GM21390 (cell line): ENCODE measurements at regions not wholly inside any gene's neighbourhood (a gene's known extent, or its start where the extent isn't known, plus 50 kb on each side); places are given as distances from the start of the nearest gene placed in this dataset.

ENCODE experiments used
- ATAC-seq: cut with Tn5 transposase; IDR thresholded peaks from one replicate; pipeline ENCODE4 v1.9.1; 2021; ENCODE audit not compliant: unreplicated experiment

DNA sequence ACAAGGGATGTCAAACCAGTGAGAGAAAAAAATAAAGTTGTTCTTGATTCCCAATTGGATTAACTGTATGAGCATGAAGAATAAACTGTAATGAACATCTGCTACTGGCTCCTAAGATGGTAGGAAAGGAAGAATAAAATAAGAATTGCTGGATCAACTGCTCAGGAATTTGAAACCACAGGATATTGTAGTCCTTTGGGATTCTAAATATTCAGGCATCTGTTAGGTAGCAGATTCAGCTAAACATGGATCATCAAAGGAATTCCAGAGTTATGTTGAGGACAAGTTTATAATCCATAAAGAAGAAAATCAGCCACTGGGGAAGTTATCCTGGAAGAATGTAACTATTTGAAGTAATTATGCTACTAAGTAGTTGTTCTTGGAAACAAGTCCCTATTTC lies 65.8 kb downstream of the ISL1 start:
- ATAC-seq, result no peak

DNA sequence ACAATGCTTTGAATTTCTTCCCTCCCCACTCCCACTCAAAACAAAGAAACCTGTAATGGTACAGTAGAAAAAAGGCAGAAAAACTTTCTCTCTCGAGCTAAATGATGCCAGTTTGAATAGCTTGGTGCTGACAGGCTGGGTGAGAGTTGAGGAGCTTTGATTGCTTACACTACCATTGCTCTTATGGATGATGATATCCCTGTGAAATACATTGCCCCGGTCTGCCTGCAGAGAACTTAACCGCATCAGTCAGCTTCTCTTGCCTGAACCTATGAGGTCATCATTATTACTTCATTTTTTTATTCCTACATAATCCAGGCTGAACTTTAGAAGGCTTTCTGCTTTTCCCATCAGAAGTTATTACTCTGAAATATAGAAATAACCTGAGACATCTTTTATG lies 69.3 kb downstream of the ISL1 start:
- no peak for ATAC-seq

DNA sequence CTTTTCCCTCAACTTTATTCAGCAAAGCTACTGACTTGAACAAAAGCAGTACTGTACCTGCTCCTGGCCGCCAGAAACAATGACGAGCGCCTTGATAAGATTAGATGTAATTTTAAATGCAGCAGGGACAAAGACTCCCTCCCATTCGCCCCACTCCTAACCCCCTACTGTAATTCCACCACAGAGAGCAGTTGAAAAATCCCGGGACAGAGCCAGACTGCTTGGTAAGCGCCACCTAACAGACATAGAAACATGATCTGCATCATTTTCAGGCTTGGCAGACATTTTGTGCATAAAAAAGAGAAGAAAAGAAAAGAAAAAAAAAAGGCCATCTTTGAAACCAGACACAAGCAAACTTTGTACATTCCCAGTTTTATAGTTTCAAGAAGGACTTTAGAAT lies 81.9 kb downstream of the ISL1 start:
- no peak for ATAC-seq

DNA sequence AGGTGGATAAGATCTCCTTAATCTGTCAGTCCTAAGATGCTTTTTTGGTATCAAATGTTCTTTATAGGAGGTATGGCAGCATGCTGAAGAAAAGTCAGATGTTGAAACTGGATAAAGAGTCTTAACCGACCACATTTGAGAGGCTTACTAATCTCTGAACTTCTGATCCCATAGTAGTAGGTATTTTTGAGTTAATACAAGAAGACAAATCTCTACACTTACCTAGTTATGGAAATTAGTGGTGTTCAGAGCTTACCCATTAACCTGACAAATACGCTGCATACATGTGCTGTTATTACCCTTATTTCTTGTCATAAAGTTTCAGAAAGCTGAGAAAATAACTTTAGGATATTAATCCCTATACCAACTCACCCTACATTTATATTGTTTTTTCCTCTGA lies 83.0 kb downstream of the ISL1 start:
- no peak for ATAC-seq

DNA sequence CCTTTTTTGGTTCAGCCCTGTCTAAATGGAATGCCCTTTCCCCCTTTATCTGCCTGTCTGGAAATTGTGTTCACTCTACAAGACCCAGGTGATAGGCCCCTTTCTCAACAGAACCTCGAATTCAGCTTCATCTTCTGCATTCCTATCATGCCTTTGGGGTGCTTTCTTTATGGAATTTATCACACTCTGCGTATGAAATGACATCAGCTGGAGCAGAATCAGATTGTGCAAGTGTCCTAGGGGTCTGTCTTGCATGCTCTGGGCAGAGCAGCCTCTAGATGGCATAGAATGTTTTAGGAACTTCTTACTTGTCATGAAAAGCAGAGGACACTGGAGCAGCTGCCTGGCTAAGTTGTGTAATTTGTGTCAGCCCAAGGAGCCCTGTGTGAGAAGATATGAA lies 84.9 kb downstream of the ISL1 start:
- ATAC-seq, result no peak

DNA sequence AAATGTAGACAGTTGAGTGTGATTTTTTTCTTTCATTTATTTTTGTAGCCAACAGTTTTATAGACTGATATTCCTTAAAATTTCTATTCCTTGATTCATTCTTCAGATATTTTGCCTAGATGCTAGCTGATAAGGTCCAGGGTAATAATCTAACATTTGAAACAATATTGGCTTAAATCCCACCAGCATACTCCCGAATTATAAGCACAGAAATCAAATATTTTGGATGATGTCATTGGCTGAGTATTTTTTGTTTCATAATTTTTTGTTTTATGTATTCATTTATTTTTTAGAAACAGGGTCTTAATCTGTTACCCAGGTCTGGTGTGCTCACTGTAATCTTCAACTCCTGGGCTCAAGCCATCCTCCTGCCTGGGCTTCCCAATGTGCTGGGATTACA lies 88.4 kb downstream of the ISL1 start:
- no peak for ATAC-seq

DNA sequence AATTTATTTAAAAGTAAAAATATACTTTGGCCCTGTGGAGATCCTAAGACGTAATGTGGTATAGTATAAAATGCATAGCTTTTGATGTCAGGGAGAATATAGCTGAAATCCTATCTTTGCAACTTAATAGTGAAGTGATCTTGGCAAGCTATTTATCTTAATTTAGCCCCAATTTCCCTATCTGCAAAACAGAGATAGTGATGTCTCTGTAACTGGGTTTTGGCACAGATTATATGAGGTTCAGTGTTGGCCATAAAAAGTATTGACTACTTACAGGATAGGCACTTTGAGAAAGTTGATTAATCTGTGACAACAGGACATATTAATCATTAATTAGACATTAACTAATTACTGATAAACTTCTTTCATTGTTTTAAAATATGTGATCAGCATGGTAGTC lies 89.2 kb downstream of the ISL1 start:
- ATAC-seq, result no peak

DNA sequence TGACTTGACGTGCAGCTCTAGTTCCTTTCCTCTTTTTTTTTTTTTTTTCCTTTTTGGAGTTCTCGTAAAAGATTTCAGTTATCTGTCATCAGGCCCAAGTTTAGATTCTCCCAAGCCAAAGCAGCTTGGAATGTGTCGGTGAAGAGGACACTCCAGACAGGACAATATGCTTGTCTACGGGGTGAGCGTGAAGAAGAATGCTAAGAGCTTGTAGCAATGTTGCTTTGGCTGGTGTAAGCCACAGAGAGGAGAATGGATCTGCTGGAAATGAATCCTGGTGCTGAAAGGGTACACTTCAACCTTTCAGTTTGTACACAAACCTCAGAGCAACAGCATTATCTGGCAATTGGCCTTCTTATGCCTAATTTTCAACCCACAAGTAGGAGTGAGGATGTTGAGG lies 92.4 kb downstream of the ISL1 start:
- no peak for ATAC-seq

DNA sequence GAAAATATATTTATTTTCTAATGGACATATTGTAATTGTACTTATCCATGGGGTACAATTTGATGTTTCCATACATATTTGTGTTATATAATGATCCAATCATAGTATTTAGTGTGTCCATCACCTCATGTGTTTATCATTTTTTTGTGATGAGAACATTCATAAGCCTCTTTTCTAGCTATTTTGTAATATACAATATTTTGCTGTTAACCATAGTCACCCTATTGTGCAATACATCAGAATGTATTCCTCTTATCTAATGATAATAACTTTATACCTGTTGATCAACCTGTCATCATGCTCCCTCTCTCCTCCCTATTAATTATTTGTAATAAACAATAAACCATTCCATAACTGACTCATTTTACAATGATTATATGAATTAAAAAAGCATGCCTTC lies 93.2 kb downstream of the ISL1 start:
- no peak for ATAC-seq

DNA sequence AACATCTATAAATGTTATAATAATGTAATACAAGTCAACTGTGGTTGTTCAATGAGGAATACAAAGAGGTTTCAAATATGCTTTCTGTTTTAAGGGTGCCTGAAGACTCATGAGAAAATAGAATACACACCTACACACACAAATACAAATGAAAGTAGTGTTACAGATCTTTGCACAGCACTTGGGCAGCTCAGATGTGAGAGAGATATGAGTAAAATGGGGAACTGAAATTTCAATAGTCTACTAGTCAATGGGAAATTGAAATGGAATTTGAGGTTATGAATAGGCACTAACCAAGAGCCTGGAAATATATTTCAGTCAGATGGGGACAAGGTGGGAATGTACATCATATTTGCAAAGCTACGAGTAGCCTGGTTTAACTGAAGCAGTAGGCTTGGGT lies 96.6 kb downstream of the ISL1 start:
- peak; percentile 75 for ATAC-seq

DNA sequence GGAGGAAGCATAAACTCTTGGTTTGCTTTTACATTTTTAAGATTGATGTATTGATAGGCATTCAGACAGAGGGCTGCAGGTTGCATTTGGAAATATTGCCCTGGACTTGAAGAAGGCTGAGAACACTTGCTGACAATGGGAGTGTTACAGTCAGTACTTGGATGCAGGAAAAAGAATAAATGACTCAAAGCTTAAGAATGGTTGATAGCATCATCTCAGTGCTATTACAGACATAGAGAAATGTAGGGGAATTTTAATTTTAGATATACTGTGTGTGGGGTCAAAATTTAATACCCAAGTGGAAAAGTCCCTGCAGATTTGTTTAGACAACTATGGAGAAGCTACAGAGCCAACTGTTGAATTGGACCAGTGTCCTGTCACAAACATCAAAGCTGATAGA lies 101.1 kb downstream of the ISL1 start:
- no peak for ATAC-seq

DNA sequence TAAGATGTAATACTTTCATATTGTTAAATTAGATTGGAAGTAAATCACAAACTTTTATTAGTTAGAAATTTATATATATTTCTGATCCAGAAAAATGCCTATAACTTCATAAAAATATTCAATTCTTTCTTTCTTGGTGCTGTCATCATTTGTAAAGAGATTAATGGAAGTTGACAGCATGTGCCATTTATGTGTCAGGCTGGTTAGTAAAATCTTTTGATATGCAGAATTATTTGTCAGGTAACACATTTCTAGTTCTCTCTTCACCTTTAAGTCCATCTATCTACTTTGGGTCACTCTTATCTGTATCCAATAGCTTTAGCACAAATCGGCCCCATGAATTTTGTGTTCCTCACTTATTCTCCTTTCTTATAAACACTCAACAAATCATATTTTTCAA lies 102.9 kb downstream of the ISL1 start:
- ATAC-seq, result no peak

DNA sequence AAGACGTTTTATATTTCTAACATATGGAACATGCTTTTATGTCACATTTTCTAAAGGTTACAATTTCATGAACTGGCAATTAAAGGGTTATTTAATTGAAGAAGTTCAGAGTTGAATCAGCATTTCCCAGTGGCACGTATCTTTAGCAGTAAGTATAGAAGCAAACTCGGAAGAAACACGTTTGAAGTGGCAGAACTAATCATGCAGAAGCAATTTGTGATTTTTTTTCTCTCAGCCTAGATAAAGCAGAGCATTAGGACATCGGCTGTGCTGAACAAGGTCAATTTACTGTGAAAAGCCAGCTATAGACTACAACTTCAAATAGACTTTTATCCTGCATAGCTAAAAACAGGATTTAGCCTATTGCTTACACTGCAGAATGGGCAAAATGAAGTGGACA lies 104.7 kb downstream of the ISL1 start:
- ATAC-seq, result no peak

DNA sequence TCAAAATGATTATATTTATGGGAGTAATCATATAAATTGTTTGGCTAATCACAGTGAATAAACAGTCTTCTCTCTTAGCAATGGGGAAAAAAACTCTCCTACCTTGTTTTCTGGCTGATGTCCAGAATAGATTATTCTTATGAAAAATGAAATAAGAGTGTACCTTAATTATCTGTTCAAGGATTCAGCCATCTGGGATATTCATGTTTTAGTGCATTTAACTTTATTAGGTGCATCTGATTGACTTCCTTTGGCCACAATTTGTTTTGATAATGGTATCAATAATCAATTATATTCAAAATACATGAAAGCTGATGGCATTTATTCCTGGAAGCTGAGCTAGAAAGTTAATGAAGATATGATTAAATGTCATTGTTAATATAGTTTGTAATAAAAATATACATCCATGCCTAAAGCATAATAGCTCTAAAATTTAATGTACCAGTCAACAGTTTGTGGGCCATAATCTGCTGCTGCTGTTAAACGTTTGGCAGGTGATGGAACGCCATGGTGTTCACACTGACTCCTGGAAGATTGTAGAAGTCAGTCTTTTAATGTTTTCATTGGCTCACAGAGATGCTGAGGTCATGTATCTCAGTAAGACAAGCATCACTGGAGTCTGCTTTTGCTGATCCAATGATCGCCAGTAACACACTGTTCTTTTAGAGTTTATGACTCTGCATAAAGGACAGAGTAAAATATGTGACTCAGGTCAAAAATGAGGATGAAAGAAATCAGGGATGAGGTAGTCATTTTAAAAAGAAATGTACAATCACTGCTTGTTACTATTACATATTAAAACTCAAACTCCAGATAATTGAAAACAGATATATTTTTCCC lies 105.8 kb downstream of the ISL1 start:
- no peak for ATAC-seq

DNA sequence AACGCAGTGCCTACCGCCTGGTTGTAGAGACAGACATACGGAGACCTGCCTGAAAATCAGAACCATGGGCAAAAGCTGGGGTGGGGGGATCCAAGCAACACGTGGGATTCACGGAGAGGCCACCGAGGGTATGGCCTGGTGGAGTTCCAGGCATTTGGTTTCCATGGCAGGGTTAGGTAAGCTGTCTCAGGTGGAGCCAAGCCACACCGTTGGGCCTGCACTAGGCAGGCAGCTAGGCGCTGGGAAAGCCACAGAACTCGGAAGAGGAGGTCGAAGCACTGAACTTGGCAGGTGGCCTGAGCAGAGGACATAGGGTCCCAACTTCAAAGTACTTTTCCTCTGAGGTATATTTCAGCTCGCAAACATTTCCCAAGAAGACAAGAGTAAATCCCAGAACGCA lies 111.6 kb downstream of the ISL1 start:
- no peak for ATAC-seq

DNA sequence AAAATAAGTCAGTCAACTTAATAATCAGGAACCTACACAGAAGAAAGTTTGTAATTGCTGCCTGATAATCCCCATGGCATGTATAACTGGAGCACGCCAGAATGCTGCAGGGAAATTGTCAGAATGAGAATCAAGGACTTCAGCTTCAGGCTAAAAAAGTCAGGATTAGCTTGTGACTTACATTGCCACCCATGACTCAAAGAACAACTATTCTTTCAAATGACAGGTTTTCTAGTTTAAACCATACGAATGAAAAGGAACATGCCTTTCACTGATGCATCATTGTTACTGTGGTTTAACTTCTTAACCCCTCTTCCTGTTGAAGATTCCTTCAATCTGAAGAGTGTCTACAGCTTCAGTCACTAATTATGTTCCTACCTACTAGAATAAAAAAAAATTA lies 112.4 kb downstream of the ISL1 start:
- no peak for ATAC-seq

DNA sequence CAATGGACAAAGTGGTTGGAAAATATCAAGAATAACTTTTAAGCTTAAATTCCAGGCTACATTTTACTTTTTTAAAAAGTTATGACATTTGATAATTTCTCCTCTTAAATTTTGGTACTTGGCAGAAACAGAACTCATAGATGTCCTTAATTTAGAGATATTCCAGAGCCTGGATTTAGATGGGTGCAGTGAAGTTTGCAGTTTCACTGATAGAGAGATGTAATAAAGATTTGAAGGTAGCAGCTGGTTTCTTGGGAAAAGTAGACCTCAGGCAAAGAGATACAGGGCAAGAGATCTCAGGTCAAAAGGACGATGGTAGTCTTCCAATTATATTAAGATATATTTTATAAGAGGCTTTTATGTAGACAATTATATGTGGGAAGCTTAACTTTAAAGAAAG lies 134.6 kb downstream of the ISL1 start:
- no peak for ATAC-seq

DNA sequence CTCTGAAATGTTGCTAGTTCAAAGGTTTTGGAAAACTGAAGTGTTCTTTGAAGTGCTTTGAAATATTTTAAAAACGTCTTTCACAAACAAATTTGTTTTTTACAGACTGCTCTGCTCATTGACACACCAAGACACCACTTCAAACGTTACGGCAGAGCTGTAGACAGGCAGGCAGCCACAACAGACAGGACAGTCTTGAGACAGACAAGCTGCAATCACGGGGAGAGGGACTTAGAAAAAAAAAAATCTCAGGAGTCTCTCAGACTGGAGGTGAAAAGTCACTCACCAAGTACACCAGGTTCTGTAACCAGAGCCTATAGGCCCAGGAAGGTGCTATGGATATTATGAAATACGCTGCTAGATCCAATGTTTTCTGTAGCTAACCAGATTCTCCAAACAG lies 135.4 kb downstream of the ISL1 start:
- ATAC-seq, result no peak

DNA sequence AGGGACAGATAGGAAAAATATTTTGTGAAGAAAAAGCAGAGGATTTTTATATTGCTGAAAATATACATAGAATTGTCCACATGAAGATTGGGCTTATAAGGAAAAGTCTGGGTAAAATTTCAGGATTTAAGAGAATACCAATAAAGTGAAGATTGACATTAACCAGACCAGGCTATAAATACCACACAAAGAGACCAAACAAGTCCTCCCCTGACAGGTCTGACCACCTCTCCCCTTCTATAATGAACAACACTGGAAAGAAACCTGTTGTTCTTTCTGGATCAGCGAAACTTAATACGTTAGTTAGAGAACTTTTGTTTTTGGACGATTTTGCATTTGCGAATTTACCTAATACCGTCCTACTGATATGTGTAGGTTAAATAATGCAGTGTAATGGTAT lies 138.3 kb downstream of the ISL1 start:
- no peak for ATAC-seq

DNA sequence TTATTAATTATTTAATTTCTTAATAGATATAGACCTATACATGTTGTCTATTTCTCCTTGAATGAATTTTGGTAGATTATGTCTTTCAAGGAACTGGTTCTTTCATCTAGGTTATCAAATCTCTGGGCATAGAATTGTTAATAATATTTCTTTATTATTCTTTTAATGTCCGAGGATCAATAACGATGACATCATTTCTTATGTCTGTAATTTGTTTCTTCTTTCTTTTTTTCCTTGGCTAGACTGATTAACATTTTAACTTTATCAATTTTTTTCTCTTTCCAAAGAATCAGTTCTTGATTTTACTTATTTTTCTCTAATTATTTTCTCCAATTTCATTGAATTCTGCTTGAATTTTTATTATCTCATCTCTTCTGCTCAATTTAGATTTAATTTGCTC lies 156.0 kb downstream of the ISL1 start:
- ATAC-seq, result no peak

DNA sequence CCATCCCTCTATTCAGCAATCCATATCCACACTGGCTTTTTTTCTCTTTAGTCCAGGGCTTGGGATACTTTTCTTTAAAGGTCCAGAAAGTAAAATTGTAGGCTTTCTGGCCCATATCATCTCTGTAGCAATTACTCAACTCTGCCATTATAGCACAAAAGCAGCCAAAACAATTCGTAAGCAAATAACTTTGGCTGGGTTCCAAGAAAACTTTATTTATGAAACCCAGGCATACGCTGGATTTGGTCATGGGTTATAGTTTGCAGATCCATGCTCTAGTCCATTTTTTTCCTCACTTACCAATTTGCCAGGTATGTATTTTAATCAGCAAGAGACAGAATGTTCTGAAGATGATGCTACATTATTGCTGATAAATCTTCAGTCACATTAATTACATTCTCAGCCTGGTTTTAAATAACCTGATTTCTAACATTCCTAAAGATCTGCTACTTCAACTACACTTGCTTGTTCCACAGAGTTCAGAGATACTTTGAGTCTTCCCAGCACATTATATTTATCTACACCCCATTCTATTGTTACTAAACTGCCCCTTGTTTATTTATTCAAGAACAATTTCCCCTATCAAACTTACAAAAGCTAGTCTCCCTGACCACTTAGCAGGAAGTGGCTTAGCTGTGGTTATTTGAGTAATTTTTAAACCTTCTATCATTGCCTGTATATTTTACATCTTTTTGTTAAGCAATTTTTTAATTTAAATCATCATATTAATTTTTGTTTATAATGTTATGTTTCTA lies 161.0 kb downstream of the ISL1 start:
- no peak for ATAC-seq

DNA sequence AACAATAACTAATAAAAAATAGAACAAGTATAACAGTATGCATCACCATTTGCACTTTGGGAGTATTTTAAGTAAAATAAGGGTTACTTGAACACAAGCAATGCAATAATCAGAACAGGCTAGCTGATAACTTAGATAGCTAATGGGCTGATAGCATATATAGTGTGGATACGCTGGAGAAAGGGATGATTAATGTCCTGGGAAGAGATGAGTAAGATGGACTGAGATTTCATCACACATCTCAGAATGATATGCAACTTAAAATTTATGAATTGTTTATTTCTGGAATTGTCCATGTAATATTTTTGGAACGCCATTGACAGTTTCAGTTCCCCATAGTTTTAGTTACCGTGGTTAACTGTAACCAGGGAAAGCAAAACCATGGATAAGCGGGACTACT lies 173.6 kb downstream of the ISL1 start:
- ATAC-seq, result no peak

DNA sequence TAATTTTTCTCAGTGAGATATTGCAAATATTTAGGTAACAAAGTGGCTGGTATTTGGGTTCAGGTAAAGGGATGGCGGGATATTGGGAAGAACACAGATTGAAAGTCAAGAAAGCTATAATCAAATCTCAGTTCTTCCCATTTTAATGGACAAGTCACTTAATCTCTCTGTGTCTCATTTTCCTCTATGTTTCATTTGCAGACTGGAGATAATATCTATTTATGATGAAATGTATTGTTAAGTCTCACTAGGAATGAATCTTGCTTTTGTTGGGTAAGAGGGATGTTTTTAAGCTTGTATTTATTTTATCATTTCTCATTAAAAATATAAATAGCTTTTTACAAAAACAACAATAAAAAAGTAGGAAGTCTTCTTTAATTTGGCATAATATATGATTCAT lies 175.4 kb downstream of the ISL1 start:
- ATAC-seq, result no peak
